NCI-H2107 treated with DMSO at 0.1 percent for 48 hours (cell line): ENCODE measurements at regions not wholly inside any gene's neighbourhood (a gene's known extent, or its start where the extent isn't known, plus 50 kb on each side); places are given as distances from the start of the nearest gene placed in this dataset.
"Not testable (repeated sequence)": the region's sequence is repeated elsewhere in the genome, so short reads cannot be mapped to it uniquely, and the experiment has no call there.

ENCODE experiments used
- DNase-seq: peaks from one replicate; lab custom pipeline; 2025; ENCODE audit not compliant: unreplicated experiment; lab: John Stamatoyannopoulos, UW

- DNase-seq: no peak
Measured at GRCh38 chr12:46573347-46573658, 200.7 kb upstream of the SLC38A2 start.

GRCh38 chr12:46572644-46573346 is 200.2 kb upstream of the SLC38A2 start:
- no peak for DNase-seq

- no peak for DNase-seq
Measured at GRCh38 chr12:46571608-46572007, 199.0 kb upstream of the SLC38A2 start.

- no peak for DNase-seq
Measured at GRCh38 chr12:46569826-46570439, 197.4 kb upstream of the SLC38A2 start.

GRCh38 chr12:46567667-46568066 is 195.1 kb upstream of the SLC38A2 start:
- DNase-seq: no peak

GRCh38 chr12:46562625-46563225 is 190.2 kb upstream of the SLC38A2 start:
- DNase-seq: no peak

GRCh38 chr12:46561769-46562624 is 189.4 kb upstream of the SLC38A2 start:
- not testable (repeated sequence) for DNase-seq

- no peak for DNase-seq
Measured at GRCh38 chr12:46560874-46561273, 188.3 kb upstream of the SLC38A2 start.

GRCh38 chr12:46560089-46560488 is 187.5 kb upstream of the SLC38A2 start:
- no peak for DNase-seq

GRCh38 chr12:46559311-46559710 is 186.7 kb upstream of the SLC38A2 start:
- DNase-seq: no peak

GRCh38 chr12:46558677-46559076 is 186.1 kb upstream of the SLC38A2 start:
- DNase-seq: no peak

- no peak for DNase-seq
Measured at GRCh38 chr12:46557539-46558373, 185.2 kb upstream of the SLC38A2 start.

- DNase-seq: no peak
Measured at GRCh38 chr12:46556819-46557524, 184.4 kb upstream of the SLC38A2 start.

GRCh38 chr12:46556105-46556559 is 183.6 kb upstream of the SLC38A2 start:
- DNase-seq: no peak

GRCh38 chr12:46555406-46555852 is 182.9 kb upstream of the SLC38A2 start:
- DNase-seq: no peak

GRCh38 chr12:46554460-46554859 is 181.9 kb upstream of the SLC38A2 start:
- DNase-seq: no peak

GRCh38 chr12:46553911-46554310 is 181.3 kb upstream of the SLC38A2 start:
- DNase-seq: no peak

- DNase-seq: no peak
Measured at GRCh38 chr12:46553266-46553665, 180.7 kb upstream of the SLC38A2 start.

GRCh38 chr12:46550266-46550879 is 177.8 kb upstream of the SLC38A2 start:
- DNase-seq: no peak
